Transverse colon (tissue), 4 donors: ENCODE measurements at regions not wholly inside any gene's neighbourhood (a gene's known extent, or its start where the extent isn't known, plus 50 kb on each side); places are given as distances from the start of the nearest gene placed in this dataset.

Source experiments
- CTCF ChIP-seq, 5 experiments: fragments of 200-600 bp in 3 of 5; fragments of 450-650 bp in 2 of 5; sonication (generic) in 3 of 5; IDR thresholded peaks; 1 replicate in 2 of 5; 2 replicates in 3 of 5; pipeline ENCODE4 v1.5.1; 2016 to 2017; ENCODE audit warnings: antibody characterized with exemption in 5 of 5, inconsistent platforms in 3 of 5, mild to moderate bottlenecking in 2 of 5, moderate library complexity in 1 of 5
- POLR2AphosphoS5 ChIP-seq, 3 donors: sonication (generic); formaldehyde crosslinking; IDR thresholded peaks; one replicate each; pipeline ENCODE4 v1.6.1; 2016; ENCODE audit warnings: antibody characterized with exemption in 3 of 3

GRCh38 chr5:117054911-117055310, 480.3 kb upstream of the SEMA6A start:
- TF ChIP-seq CTCF (IDR thresholded peaks at IDR 0.05) (no peak), POLR2AphosphoS5 (IDR thresholded peaks at IDR 0.05) (no peak)
